Fibroblast of mammary gland (primary cell): ENCODE measurements at regions not wholly inside any gene's neighbourhood (a gene's known extent, or its start where the extent isn't known, plus 50 kb on each side); places are given as distances from the start of the nearest gene placed in this dataset.

Source experiments
- DNase-seq: peaks from one replicate; pipeline ENCODE4 v3.0.0-alpha.2; 2010; ENCODE audit warnings: low read depth
- H3K4me3 ChIP-seq: 2 replicates; pipeline ENCODE4 v1.5.1; 2011; ENCODE audit warnings: low read depth, mild to moderate bottlenecking, low read length, moderate library complexity; ENCODE audit not compliant: control insufficient read depth
- TF ChIP-seq, protein P1 (sequence below): conservative IDR thresholded peaks from 2 replicates; pipeline ENCODE4 v1.5.1; 2011; ENCODE audit warnings: low read depth, low read length, inconsistent platforms; ENCODE audit not compliant: control insufficient read depth, insufficient read depth

GRCh38 chr3:78293284-78293683, 1253.4 kb downstream of the ROBO2 start:
- no peak overlapping the region for H3K4me3 ChIP-seq
- DNase-seq = no peak
- TF ChIP-seq, protein P1, sequence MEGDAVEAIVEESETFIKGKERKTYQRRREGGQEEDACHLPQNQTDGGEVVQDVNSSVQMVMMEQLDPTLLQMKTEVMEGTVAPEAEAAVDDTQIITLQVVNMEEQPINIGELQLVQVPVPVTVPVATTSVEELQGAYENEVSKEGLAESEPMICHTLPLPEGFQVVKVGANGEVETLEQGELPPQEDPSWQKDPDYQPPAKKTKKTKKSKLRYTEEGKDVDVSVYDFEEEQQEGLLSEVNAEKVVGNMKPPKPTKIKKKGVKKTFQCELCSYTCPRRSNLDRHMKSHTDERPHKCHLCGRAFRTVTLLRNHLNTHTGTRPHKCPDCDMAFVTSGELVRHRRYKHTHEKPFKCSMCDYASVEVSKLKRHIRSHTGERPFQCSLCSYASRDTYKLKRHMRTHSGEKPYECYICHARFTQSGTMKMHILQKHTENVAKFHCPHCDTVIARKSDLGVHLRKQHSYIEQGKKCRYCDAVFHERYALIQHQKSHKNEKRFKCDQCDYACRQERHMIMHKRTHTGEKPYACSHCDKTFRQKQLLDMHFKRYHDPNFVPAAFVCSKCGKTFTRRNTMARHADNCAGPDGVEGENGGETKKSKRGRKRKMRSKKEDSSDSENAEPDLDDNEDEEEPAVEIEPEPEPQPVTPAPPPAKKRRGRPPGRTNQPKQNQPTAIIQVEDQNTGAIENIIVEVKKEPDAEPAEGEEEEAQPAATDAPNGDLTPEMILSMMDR = no peak

- H3K4me3 ChIP-seq = no peak overlapping the region
- no peak for DNase-seq
- TF ChIP-seq, protein P1 = no peak
Measured at GRCh38 chr3:78304115-78304514, 1264.2 kb downstream of the ROBO2 start.

GRCh38 chr3:78312851-78313250, 1273.0 kb downstream of the ROBO2 start:
- no peak for DNase-seq
- TF ChIP-seq, protein P1 = no peak
- no peak overlapping the region for H3K4me3 ChIP-seq

DNA sequence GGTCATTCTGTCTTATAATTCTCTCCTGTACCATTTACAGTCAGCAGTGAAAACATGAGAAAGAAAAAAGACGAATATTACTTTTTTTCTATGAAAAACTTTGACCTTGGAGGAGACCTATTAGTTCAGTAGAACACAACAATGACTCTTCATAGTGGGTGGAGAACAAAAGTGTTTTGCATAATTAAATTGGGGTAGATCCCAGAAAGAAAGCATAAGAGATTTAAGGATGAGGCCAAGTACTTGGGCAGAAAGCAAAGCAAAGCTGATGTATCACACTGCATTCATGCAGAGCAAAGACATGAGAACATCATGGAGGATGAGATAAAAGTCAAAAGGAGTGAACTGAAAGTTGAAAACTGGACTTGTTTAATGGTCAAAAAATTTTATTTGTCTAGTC, 1273.4 kb downstream of the ROBO2 start:
- no peak overlapping the region for H3K4me3 ChIP-seq
- TF ChIP-seq, protein P1 = no peak

GRCh38 chr3:78314327-78314726, 1274.4 kb downstream of the ROBO2 start:
- TF ChIP-seq, protein P1 = no peak
- no peak for DNase-seq
- no peak overlapping the region for H3K4me3 ChIP-seq

More for the DNA sequence above, 1273.4 kb downstream of the ROBO2 start:
- DNase-seq = no peak

DNA sequence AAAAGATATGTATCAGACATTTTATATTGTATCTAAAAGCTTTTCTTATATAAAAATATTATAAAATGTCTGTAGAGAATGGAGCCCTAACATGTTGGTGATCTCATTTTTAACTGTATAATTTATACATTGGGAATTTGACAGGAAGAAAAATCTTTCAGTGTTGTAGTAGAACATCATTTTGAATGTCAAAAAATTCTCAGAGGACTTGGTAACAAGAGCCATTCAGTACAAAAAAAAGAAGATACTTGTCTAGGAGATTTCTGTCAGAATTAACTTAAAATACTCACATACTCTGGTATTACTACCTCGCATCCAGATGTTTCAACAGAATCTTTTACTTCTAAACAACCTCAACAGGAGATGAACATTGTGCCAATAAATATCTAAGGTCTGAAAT, 1277.9 kb downstream of the ROBO2 start:
- TF ChIP-seq, protein P1 = no peak
- H3K4me3 ChIP-seq = no peak overlapping the region
- DNase-seq = no peak

DNA sequence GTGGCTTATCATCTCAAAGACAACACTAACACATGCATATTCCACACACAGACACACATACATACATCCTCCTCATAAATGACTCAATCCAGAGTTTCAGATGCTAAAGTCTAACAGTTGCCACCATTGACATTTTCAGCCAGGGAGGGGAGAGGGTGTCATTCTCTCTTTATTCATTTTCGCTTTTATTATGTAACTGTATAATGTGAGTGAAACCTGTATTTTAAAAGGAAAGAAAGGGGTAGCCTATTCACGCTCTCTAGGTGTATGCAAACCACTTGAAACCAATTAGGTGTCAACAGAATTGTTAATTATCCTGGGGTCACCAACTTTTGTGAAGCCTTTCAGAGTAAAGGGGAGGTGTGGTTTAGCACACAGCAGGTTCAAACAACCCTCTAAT, 1282.9 kb downstream of the ROBO2 start:
- H3K4me3 ChIP-seq = no peak overlapping the region
- DNase-seq = no peak
- TF ChIP-seq, protein P1 = no peak
